ENCODE measurements at regions not wholly inside any gene's neighbourhood (a gene's known extent, or its start where the extent isn't known, plus 50 kb on each side); places are given as distances from the start of the nearest gene placed in this dataset.
"Not testable (repeated sequence)": the region's sequence is repeated elsewhere in the genome, so short reads cannot be mapped to it uniquely, and the experiment has no call there.

DNA sequence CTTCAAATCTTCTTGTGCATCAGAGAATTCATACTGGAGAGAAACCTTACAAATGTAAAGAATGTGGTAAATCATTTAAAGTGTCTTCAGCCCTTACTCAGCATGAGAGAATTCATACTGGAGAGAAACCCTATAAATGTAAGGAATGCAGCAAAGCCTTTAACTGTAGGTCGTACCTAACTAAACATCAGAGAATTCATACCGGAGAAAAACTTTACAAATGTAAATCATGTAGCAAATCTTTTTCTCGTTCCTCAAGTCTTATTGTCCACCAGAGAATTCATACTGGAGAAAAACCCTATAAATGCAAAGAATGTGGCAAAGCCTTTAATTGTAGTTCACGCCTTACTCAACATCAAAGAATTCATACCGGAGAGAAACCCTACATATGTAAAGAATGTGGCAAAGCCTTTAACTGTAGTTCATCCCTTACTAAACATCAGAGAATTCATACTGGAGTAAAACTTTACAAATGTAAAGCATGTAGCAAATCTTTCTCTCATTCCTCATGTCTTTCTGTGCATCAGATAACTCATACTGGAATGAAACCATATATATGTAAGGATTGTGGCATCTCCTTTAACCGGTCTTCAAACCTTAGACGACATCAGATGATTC, 118.5 kb upstream of the ZNF267 start:
- DNase-seq = no peak

- no peak for DNase-seq
Measured at GRCh38 chr16:31764103-31764502, 109.5 kb upstream of the ZNF267 start.

DNA sequence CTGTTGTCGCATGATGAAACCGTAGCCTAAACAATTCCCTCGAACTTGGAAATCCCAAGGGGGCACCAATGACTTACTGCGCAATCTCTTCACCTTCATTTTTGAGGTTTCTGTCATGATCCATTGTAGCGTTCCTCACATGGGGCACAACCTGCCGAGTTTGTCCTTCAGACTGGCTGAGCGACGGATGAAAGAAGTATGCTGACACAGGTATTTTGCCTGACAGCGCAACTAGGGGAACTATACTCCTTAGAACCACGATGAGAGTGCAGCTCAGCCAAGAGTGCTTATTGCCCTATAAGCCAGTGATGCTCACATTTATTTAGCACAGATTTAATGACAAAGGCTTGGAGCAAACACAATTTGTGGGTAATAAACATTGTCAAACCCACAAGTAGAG, 106.3 kb upstream of the ZNF267 start:
- no peak for DNase-seq

- DNase-seq = no peak
Measured at GRCh38 chr16:31780342-31780741, 93.3 kb upstream of the ZNF267 start.

GRCh38 chr16:31785126-31785525, 88.5 kb upstream of the ZNF267 start:
- DNase-seq = no peak

DNA sequence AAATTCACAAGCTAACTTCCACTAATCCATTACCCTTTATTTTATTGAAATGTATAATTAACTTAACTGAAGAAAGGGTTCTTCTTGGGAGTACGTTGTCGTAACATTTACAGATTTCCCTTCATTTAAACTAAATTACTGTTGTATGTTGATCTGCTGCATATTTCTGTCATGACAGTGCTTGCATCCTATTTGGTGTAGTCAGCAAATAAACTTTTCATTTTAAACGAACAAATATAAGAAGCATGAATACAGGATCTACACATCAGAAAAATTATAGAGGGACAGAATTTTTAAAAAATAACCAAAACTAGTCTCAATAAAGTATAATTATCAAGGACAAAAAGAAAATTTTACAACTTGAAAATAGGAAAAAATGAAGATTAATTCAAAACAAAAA, 66.5 kb upstream of the ZNF267 start:
- no peak for DNase-seq

DNA sequence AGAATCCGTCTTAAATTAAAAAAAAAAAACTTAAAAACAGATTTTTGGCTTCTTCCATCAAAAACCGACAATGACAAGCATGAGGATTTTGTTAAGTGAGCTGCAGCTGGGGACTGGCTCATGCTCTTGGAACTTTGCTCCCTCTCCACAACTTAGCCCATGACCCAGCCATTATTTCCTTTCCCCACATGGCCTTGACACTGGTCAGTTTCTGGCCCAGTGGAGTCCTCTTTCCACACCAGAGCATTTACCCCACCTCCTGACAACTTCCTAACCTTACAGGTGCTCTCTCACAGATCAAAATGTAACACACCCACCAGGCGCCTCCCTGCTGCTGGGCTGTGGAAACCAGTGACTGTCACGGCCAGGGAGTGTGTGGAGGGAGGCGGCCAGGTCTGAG, 62.7 kb upstream of the ZNF267 start:
- DNase-seq = no peak

- DNase-seq = not testable (repeated sequence)
Measured at GRCh38 chr16:31816141-31816540, 57.5 kb upstream of the ZNF267 start.

- DNase-seq = no peak
Measured at GRCh38 chr16:31819386-31819785, 54.2 kb upstream of the ZNF267 start.

- DNase-seq = no peak
Measured at GRCh38 chr16:31819948-31820347, 53.7 kb upstream of the ZNF267 start.
